Mucosa of descending colon (tissue), 3 donors: ENCODE measurements at regions not wholly inside any gene's neighbourhood (a gene's known extent, or its start where the extent isn't known, plus 50 kb on each side); places are given as distances from the start of the nearest gene placed in this dataset.

Experiments used
- ATAC-seq: fragments of 200-7000 bp; cut with Tn5 transposase; one replicate; pipeline ENCODE4 v1.9.1; 2020; ENCODE audit warnings: mild to moderate bottlenecking, moderate library complexity
- DNase-seq, 3 donors: peaks; one replicate each; pipeline ENCODE4 v3.0.0-alpha.2; 2020
- H3K36me3 ChIP-seq: fragments of 200-600 bp; one replicate; pipeline ENCODE4 v1.8.0; 2021; ENCODE audit warnings: low read depth, mild to moderate bottlenecking
- H3K4me1 ChIP-seq: fragments of 200-600 bp; one replicate; pipeline ENCODE4 v1.8.0; 2021; ENCODE audit warnings: low read depth, mild to moderate bottlenecking
- H3K4me3 ChIP-seq: fragments of 200-600 bp; one replicate; pipeline ENCODE4 v1.8.0; 2021; ENCODE audit warnings: mild to moderate bottlenecking
- H3K9me3 ChIP-seq: fragments of 200-600 bp; one replicate; pipeline ENCODE4 v1.8.0; 2021; ENCODE audit warnings: mild to moderate bottlenecking
- CTCF ChIP-seq: fragments of 200-600 bp; IDR thresholded peaks from one replicate; pipeline ENCODE4 v1.8.0; 2022; ENCODE audit warnings: antibody characterized with exemption, mild to moderate bottlenecking
- intact Hi-C, 2 donors: fragments of 100-400 bp; cut with DNase I in 1 of 2; cut with micrococcal nuclease in 1 of 2; formaldehyde crosslinking; loops; one replicate each; pipeline versions ENCODE4 v1.11.0 to v1.11.1; 2022; cut with DNase I, micrococcal nuclease
- donor health status: DM: no; HTN: no; CAD: no; lungs with moderate emphysema.
- donor health status: DM: no; HTN: no; CAD: no.
- donor health status: DM: no; HTN: yes; CAD: no.

DNA sequence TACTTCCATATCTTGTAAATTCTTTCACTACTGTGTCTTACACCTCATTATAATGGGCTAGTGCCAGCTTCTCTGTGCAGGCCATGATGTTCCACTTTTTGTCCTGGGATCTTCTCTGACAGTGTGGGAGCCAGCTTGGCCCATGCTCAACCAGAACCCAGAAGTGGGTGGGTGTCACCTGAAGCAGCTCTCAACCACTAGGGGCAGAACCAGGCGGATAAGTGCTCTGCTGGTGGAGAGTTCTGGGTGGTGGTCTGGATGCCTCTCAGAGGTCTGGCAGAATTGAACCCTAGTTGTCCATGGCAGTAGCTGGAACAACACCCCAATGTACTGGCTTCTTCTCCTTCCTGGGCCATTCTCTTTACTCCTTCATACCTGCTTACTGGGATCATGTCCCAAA, 254.1 kb upstream of the N4BP1 start:
- no peak for TF ChIP-seq CTCF
- no peaks in the 10 kb centered on the region for H3K4me1 ChIP-seq
- no peak for ATAC-seq
- intact Hi-C loops = no loop called here
- no peak for DNase-seq
- H3K4me3 ChIP-seq = no peak overlapping the region
- no peaks in the 10 kb centered on the region for H3K9me3 ChIP-seq
- no peaks in the 10 kb centered on the region for H3K36me3 ChIP-seq

DNA sequence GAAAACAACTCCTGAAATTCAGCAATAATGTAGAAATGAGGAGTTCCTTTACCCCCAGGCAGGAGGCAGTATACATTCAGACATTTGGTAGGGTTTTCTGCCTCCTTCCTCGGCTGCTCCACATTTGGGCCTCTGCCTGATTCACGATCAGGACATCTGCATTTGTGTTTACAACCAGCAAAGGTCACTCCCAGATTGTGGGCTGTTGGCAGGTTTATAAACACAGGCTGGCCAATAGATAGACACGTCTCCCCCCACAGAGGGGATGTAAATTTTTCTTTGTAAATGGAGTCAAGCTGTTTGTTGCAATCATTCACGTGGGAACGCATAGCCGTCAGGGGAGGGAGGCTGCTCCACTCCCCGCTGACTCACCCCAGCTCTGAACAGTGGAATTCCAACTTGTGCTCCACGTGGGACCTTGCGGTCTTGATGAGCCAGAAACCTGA, 252.1 kb upstream of the N4BP1 start:
- no peaks in the 10 kb centered on the region for H3K9me3 ChIP-seq
- no peaks in the 10 kb centered on the region for H3K4me1 ChIP-seq
- no peak overlapping the region for H3K4me3 ChIP-seq
- DNase-seq (peak in 1 of 3 donors; percentile 1), ATAC-seq (no peak)
- no peaks in the 10 kb centered on the region for H3K36me3 ChIP-seq
- TF ChIP-seq CTCF = no peak
- intact Hi-C loops = no loop called here

GRCh38 chr16:48860341-48860740, 250.4 kb upstream of the N4BP1 start:
- TF ChIP-seq CTCF = no peak
- DNase-seq (no peak), ATAC-seq (no peak)
- H3K4me3 ChIP-seq = no peak overlapping the region
- no peaks in the 10 kb centered on the region for H3K4me1 ChIP-seq
- intact Hi-C loops = no loop called here
- H3K36me3 ChIP-seq = no peaks in the 10 kb centered on the region
- no peaks in the 10 kb centered on the region for H3K9me3 ChIP-seq

GRCh38 chr16:48852951-48853350, 243.0 kb upstream of the N4BP1 start:
- no peak for TF ChIP-seq CTCF
- Histone ChIP-seq H3K36me3 (no peaks in the 10 kb centered on the region), H3K9me3 (no peaks in the 10 kb centered on the region), H3K4me1 (no peaks in the 10 kb centered on the region), H3K4me3 (no peak overlapping the region)
- no peak for DNase-seq
- no peak for ATAC-seq
- intact Hi-C loops = no loop called here

DNA sequence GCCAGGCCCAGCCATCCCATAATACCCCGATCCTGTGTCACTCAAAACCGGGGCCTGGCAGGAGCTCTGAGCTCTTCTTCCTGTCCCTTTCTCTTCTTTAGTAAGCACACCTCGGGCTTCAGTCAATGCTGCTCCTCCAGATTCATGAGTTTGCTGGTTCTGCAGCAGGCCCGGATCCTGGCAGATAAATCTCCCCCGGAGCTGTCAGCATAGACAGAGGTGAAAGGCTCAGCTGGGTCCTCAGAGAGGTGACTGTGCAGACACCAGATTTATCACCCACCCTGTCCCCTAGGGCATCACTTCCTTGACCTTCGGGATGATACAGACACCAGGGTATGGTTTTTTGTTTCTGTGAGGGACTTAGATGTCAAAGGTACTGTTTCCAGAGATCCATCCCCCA, 242.5 kb upstream of the N4BP1 start:
- intact Hi-C loops = no loop called here
- no peak overlapping the region for H3K4me3 ChIP-seq
- H3K9me3 ChIP-seq = no peaks in the 10 kb centered on the region
- H3K4me1 ChIP-seq = no peaks in the 10 kb centered on the region
- ATAC-seq (no peak), DNase-seq (no peak)
- H3K36me3 ChIP-seq = no peaks in the 10 kb centered on the region
- no peak for TF ChIP-seq CTCF

DNA sequence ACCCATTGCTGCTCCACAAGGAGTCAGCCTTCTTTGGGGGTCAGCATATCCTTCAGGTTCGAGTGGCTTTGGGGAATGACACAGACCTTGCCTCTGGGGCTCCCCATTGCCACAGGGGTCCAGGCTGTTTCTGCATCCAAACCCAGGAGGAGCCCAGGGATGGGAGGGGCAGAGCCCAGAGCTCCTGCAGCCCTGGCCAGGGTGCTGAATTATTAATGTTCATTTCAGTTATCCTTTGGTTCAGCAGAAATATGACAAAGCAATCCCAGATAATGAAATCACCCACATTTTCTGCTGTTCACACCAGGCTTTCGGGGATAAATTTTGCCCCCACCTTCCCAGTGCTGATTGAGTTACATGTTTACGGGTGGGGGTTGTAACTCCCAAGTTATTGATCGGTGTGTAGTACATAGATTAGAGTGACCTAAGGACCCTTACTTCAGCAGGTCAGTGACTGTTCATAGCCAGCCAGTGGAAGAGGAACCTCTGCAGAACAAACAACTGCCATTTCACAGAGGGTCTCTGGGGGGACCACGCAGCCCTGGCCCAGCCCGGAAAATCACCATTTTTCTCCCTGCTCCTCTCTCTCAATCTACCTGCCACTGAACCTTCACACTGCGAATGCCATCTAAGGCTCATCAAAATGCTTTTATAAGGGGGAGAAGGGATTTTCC, 240.3 kb upstream of the N4BP1 start:
- no peak for TF ChIP-seq CTCF
- ATAC-seq (no peak), DNase-seq (no peak)
- Histone ChIP-seq H3K9me3 (no peaks in the 10 kb centered on the region), H3K4me3 (no peak overlapping the region), H3K36me3 (no peaks in the 10 kb centered on the region), H3K4me1 (no peaks in the 10 kb centered on the region)
- intact Hi-C loops = no loop called here
